GM23248 (cell line): ENCODE measurements at regions not wholly inside any gene's neighbourhood (a gene's known extent, or its start where the extent isn't known, plus 50 kb on each side); places are given as distances from the start of the nearest gene placed in this dataset.

ENCODE experiments used
- DNase-seq: peaks from one replicate; pipeline ENCODE4 v3.0.0-alpha.2; 2015
- H2AFZ ChIP-seq: fragments of 200-600 bp; sonication (generic); 2 replicates; pipeline ENCODE4 v1.6.1; 2016; ENCODE audit warnings: antibody characterized with exemption
- H3F3A ChIP-seq: fragments of 200-600 bp; sonication (generic); 2 replicates; pipeline ENCODE4 v1.6.1; 2016; ENCODE audit warnings: mild to moderate bottlenecking, antibody characterized with exemption, mixed run types; ENCODE audit not compliant: insufficient read depth
- H3K27ac ChIP-seq: fragments of 200-600 bp; sonication (generic); 2 replicates; pipeline ENCODE4 v1.5.1; 2016; ENCODE audit warnings: mild to moderate bottlenecking
- H3K27me3 ChIP-seq: fragments of 200-600 bp; sonication (generic); replicated peaks from 2 replicates; pipeline ENCODE4 v1.6.1; 2016; ENCODE audit warnings: mild to moderate bottlenecking; ENCODE audit not compliant: insufficient read depth
- H3K36me3 ChIP-seq: fragments of 200-600 bp; sonication (generic); 2 replicates; pipeline ENCODE4 v1.6.1; 2016; ENCODE audit warnings: low read depth, mild to moderate bottlenecking
- H3K4me1 ChIP-seq: fragments of 200-600 bp; sonication (generic); 2 replicates; pipeline ENCODE4 v1.6.1; 2016; ENCODE audit warnings: mild to moderate bottlenecking; ENCODE audit not compliant: insufficient read depth
- H3K4me2 ChIP-seq: fragments of 200-600 bp; sonication (generic); one replicate; pipeline ENCODE4 v1.6.1; 2016; ENCODE audit warnings: mild to moderate bottlenecking; ENCODE audit not compliant: unreplicated experiment
- H3K4me3 ChIP-seq: fragments of 200-600 bp; sonication (generic); 2 replicates; pipeline ENCODE4 v1.5.1; 2016; ENCODE audit warnings: mild to moderate bottlenecking
- H3K79me2 ChIP-seq: fragments of 200-600 bp; sonication (generic); 2 replicates; pipeline ENCODE4 v1.6.1; 2016; ENCODE audit warnings: mild to moderate bottlenecking; ENCODE audit not compliant: insufficient read depth
- H3K9ac ChIP-seq: fragments of 200-600 bp; sonication (generic); 2 replicates; pipeline ENCODE4 v1.6.1; 2016; ENCODE audit warnings: mild to moderate bottlenecking
- H3K9me2 ChIP-seq: fragments of 200-600 bp; sonication (generic); 2 replicates; pipeline ENCODE4 v1.6.1; 2016; ENCODE audit warnings: mixed run types, mild to moderate bottlenecking, moderate library complexity; ENCODE audit not compliant: insufficient read depth
- H3K9me3 ChIP-seq: fragments of 200-600 bp; sonication (generic); one replicate; pipeline ENCODE4 v1.6.1; 2017; ENCODE audit warnings: low read depth
- H4K20me1 ChIP-seq: fragments of 200-600 bp; sonication (generic); 2 replicates; pipeline ENCODE4 v1.6.0; 2016; ENCODE audit not compliant: insufficient read depth
- EZH2 ChIP-seq: fragments of 200-600 bp; sonication (generic); IDR thresholded peaks from 2 replicates; pipeline ENCODE4 v1.6.1; 2018; ENCODE audit warnings: antibody characterized with exemption, mild to moderate bottlenecking; ENCODE audit not compliant: insufficient read depth, poor library complexity, severe bottlenecking
- EZH2phosphoT487 ChIP-seq: fragments of 200-600 bp; sonication (generic); IDR thresholded peaks from 2 replicates; pipeline ENCODE4 v1.6.1; 2018; ENCODE audit warnings: antibody characterized with exemption, moderate library complexity, mild to moderate bottlenecking, low read depth; ENCODE audit not compliant: insufficient read depth
- WGBS, 2 experiments: methylation state at CpG; one replicate each; pipeline ENCODE4 v1.1.6; 2015 to 2017; ENCODE audit warnings: low lambda C conversion rate in 2 of 2, low coverage in 1 of 2; ENCODE audit errors: missing lambda C conversion rate in 2 of 2; 5-methylcytosine and 5-hydroxymethylcytosine counted together
- in situ Hi-C: fragments of 300-500 bp; cut with MboI; formaldehyde crosslinking; loops from 2 replicates; pipeline ENCODE4 v1.15.0; 2020

DNA sequence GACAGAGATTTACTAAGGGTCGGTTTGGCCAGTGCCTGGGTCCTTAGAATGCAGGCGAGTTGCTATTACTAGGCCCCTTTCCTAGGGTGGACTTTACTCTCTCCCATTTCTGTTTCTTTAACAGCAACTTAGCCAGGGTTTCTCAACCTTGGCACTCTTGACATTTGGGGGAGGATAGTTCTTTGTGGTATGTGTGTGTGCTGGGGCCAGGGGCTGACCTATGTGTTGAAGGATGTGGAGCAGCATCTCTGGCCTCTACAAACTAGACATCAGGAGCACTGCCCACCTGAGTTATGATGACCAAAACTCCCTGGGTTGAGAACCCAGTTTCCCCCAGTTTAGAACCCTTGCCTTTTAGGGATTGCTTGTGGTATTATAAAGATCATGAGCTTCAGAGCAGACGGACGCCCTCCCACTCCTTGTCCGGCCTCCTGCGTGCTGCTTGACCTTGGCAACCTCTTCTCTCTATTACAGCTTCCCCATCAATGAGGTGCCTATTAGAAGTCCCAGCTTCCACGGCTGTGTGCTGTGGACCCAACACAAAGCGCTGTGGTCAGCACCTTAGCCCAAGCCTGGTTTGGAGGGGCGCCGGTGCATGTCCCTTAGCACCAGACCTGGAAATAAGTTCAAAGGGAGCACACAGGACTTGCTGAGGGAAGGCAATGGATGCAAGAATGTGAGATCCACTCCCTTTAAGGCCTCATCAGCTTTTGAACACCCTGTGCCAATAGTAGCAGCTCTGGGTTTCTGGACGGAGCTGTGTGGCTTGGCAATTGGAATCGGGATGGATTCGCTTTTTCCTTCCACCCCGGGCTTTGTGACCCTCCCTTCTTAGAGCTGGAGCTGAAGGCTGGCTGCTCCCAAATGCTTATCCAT, 239.2 kb upstream of the MAF start:
- WGBS, 2 experiments: 21 to 22% methylated on average over 14 of the region's 14 CpGs
- Histone ChIP-seq H3K9ac (no peak overlapping the region), H3K27ac (no peak overlapping the region)

GRCh38 chr16:79838496-79839259, 238.1 kb upstream of the MAF start:
- Histone ChIP-seq H3K4me2 (peak overlapping the region; percentile 53), H3K9me3 (no peaks in the 10 kb centered on the region), H3K27ac (no peak overlapping the region), H3F3A (no peaks in the 10 kb centered on the region), H4K20me1 (no peaks in the 10 kb centered on the region), H3K4me1 (no peaks in the 10 kb centered on the region), H2AFZ (0 out of 2 replicates have a peak overlapping the region, but pooled peaks have one; percentile 12), H3K4me3 (peak overlapping the region; percentile 55), H3K36me3 (no peaks in the 10 kb centered on the region), H3K79me2 (no peaks in the 10 kb centered on the region), H3K27me3 (no peaks in the 10 kb centered on the region), H3K9ac (no peak overlapping the region), H3K9me2 (no peaks in the 10 kb centered on the region)
- DNase-seq: peak; percentile 4
- in situ Hi-C loops: no loop called here
- WGBS, 2 experiments: 2% methylated on average over 19 of the region's 19 CpGs
- no peak for TF ChIP-seq EZH2phosphoT487
- no peak for TF ChIP-seq EZH2

More for the DNA sequence above, 239.2 kb upstream of the MAF start:
- in situ Hi-C loops: no loop called here
- Histone ChIP-seq H3K79me2 (no peaks in the 10 kb centered on the region), H3K4me1 (no peaks in the 10 kb centered on the region), H4K20me1 (no peaks in the 10 kb centered on the region), H2AFZ (no peak overlapping the region), H3K4me2 (no peak overlapping the region), H3K36me3 (no peaks in the 10 kb centered on the region), H3K9me2 (no peaks in the 10 kb centered on the region), H3K4me3 (no peak overlapping the region), H3K27me3 (no peaks in the 10 kb centered on the region), H3K9me3 (no peaks in the 10 kb centered on the region), H3F3A (no peaks in the 10 kb centered on the region)
- TF ChIP-seq EZH2phosphoT487 (no peak), EZH2 (no peak)
- no peak for DNase-seq

DNA sequence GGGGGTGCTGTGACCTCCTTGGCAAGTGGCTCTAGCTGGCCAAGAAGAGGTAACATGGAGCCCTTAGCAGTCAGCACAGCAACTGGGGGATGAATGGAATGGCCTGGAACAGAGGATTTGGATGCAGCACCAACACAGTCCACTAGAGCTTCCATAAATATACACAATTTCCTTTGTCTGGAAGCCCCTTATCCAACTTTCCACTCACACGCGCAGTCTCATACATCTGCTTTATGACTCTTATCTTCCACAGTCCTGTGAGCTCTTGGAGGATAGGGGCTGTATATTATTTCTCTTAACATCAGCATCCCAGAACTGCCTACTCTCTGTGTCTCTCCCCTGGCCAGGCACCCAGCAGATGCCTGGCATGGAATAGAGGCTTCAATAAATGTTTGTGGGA, 235.6 kb upstream of the MAF start:
- no peak for TF ChIP-seq EZH2phosphoT487
- TF ChIP-seq EZH2: no peak
- H3K36me3 ChIP-seq: no peaks in the 10 kb centered on the region
- H3K4me2 ChIP-seq: no peak overlapping the region
- no peaks in the 10 kb centered on the region for H3K79me2 ChIP-seq
- no peaks in the 10 kb centered on the region for H3K9me2 ChIP-seq
- no peaks in the 10 kb centered on the region for H3K9me3 ChIP-seq
- H3K27me3 ChIP-seq: no peaks in the 10 kb centered on the region
- H3F3A ChIP-seq: no peaks in the 10 kb centered on the region
- 78 to 83% methylated on average over 2 of the region's 2 CpGs for WGBS, 2 experiments
- H3K4me1 ChIP-seq: no peaks in the 10 kb centered on the region
- H3K27ac ChIP-seq: no peak overlapping the region
- H3K4me3 ChIP-seq: no peak overlapping the region
- no peak for DNase-seq
- in situ Hi-C loops: no loop called here
- no peak overlapping the region for H2AFZ ChIP-seq
- H3K9ac ChIP-seq: no peak overlapping the region
- no peaks in the 10 kb centered on the region for H4K20me1 ChIP-seq

DNA sequence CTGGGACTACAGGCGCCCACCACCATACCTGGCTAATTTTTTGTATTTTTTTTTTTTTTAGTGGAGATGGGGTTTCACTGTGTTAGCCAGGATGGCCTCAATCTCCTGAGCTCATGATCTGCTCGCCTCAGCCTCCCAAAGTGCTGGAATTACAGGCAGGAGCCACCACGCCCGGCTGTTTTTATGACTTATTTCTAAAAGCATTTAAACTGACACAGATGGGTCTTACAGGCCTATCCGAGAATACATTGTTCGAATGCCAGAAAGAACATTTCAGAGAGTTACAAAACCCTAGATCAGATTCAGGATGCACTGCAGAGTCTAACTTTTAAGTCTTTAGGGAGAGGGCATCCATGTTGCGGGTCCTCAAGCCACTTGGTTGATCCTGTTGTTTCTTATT, 234.7 kb upstream of the MAF start:
- no peaks in the 10 kb centered on the region for H4K20me1 ChIP-seq
- H3K9me2 ChIP-seq: no peaks in the 10 kb centered on the region
- no peaks in the 10 kb centered on the region for H3K79me2 ChIP-seq
- H3K36me3 ChIP-seq: no peaks in the 10 kb centered on the region
- WGBS, 2 experiments: 5 to 16% methylated on average over 7 of the region's 7 CpGs
- no peak for DNase-seq
- H3F3A ChIP-seq: no peaks in the 10 kb centered on the region
- H3K27ac ChIP-seq: no peak overlapping the region
- H3K9me3 ChIP-seq: no peaks in the 10 kb centered on the region
- H2AFZ ChIP-seq: no peak overlapping the region
- no peak for TF ChIP-seq EZH2phosphoT487
- TF ChIP-seq EZH2: no peak
- no peak overlapping the region for H3K4me3 ChIP-seq
- in situ Hi-C loops: no loop called here
- no peak overlapping the region for H3K4me2 ChIP-seq
- no peaks in the 10 kb centered on the region for H3K27me3 ChIP-seq
- H3K9ac ChIP-seq: no peak overlapping the region
- no peaks in the 10 kb centered on the region for H3K4me1 ChIP-seq
